ENCODE measurements at regions not wholly inside any gene's neighbourhood (a gene's known extent, or its start where the extent isn't known, plus 50 kb on each side); places are given as distances from the start of the nearest gene placed in this dataset.

- DNase-seq (ENCODE audit: low spot score), result no peak
Observed at GRCh38 chr1:221303623-221304022, 424.4 kb downstream of the HLX start.

GRCh38 chr1:221306239-221306638 lies 427.0 kb downstream of the HLX start:
- no peak for DNase-seq (ENCODE audit: low spot score)

GRCh38 chr1:221308534-221309511 lies 429.6 kb downstream of the HLX start:
- no peak for DNase-seq (ENCODE audit: low spot score)

GRCh38 chr1:221309723-221310122 lies 430.5 kb downstream of the HLX start:
- DNase-seq (ENCODE audit: low spot score), result no peak

- DNase-seq (ENCODE audit: low spot score), result no peak
Observed at GRCh38 chr1:221310180-221310579, 430.9 kb downstream of the HLX start.

- no peak for DNase-seq (ENCODE audit: low spot score)
Observed at GRCh38 chr1:221315330-221315729, 426.6 kb downstream of the DUSP10 start.

GRCh38 chr1:221316491-221317056 lies 425.3 kb downstream of the DUSP10 start:
- no peak for DNase-seq (ENCODE audit: low spot score)

GRCh38 chr1:221317537-221317936 lies 424.4 kb downstream of the DUSP10 start:
- DNase-seq (ENCODE audit: low spot score), result no peak

- DNase-seq (ENCODE audit: low spot score), result no peak
Observed at GRCh38 chr1:221327954-221328353, 413.9 kb downstream of the DUSP10 start.

- DNase-seq (ENCODE audit: low spot score), result no peak
Observed at GRCh38 chr1:221328371-221328770, 413.5 kb downstream of the DUSP10 start.

- DNase-seq (ENCODE audit: low spot score), result no peak
Observed at GRCh38 chr1:221331273-221332183, 410.4 kb downstream of the DUSP10 start.

GRCh38 chr1:221334062-221334461 lies 407.8 kb downstream of the DUSP10 start:
- no peak for DNase-seq (ENCODE audit: low spot score)

GRCh38 chr1:221335161-221336101 lies 406.5 kb downstream of the DUSP10 start:
- no peak for DNase-seq (ENCODE audit: low spot score)

GRCh38 chr1:221336126-221336525 lies 405.8 kb downstream of the DUSP10 start:
- no peak for DNase-seq (ENCODE audit: low spot score)

GRCh38 chr1:221337106-221337505 lies 404.8 kb downstream of the DUSP10 start:
- no peak for DNase-seq (ENCODE audit: low spot score)

- no peak for DNase-seq (ENCODE audit: low spot score)
Observed at GRCh38 chr1:221343136-221343535, 398.8 kb downstream of the DUSP10 start.

GRCh38 chr1:221343607-221344006 lies 398.3 kb downstream of the DUSP10 start:
- no peak for DNase-seq (ENCODE audit: low spot score)

- no peak for DNase-seq (ENCODE audit: low spot score)
Observed at GRCh38 chr1:221344693-221345092, 397.2 kb downstream of the DUSP10 start.

- DNase-seq (ENCODE audit: low spot score), result no peak
Observed at GRCh38 chr1:221347706-221348105, 394.2 kb downstream of the DUSP10 start.

GRCh38 chr1:221350091-221350490 lies 391.8 kb downstream of the DUSP10 start:
- no peak for DNase-seq (ENCODE audit: low spot score)

GRCh38 chr1:221356693-221357092 lies 385.2 kb downstream of the DUSP10 start:
- no peak for DNase-seq (ENCODE audit: low spot score)

All from RKO (cell line).